Heart left ventricle (tissue), 13 donors: ENCODE measurements at regions not wholly inside any gene's neighbourhood (a gene's known extent, or its start where the extent isn't known, plus 50 kb on each side); places are given as distances from the start of the nearest gene placed in this dataset.

Experiments
- POLR2A ChIP-seq, 2 donors: fragments of 450-650 bp; IDR thresholded peaks; one replicate each; pipeline ENCODE4 v1.6.1; 2017; ENCODE audit warnings: antibody characterized with exemption in 2 of 2, mild to moderate bottlenecking in 2 of 2, moderate library complexity in 2 of 2
- TF ChIP-seq, protein P1 (sequence below), 12 donors: fragments of 200-600 bp; sonication (generic) in 4 of 12; IDR thresholded peaks; one replicate each; pipeline versions ENCODE4 v1.5.0 to v1.8.0; 2018 to 2022; ENCODE audit warnings: antibody characterized with exemption in 12 of 12, mild to moderate bottlenecking in 5 of 12
- donor health status: ischemic (EF 13 %, LVEDD 7.1; RV severe dilation, severe dysfunction).
- donor health status: DM: no; HTN: yes; CAD: no.
- donor health status: DM: no; HTN: no; CAD: no.
- donor health status: ischemic (EF 25% LVEDD 6.9; RV normal size, moderate dysfunction).
- donor health status: ischemic (EF 25% LVEDD 5.7; RV mildly dilated, moderate dysfunction).
- donor health status: ischemic (EF 35%, LVEDD 5.7; RV mildly dilated, moderate dysfunction).
- donor health status: nonischemic (EF 11% LVEDD 7.7; RV severe dilation, severe dysfunction).
- donor health status: DM: yes; HTN: yes; CAD: no.
- donor health status: PGD.
- donor health status: ischemic (EF 29% LVEDD 5.4; RV normal size, mild dysfunction).
- donor health status: nonischemic (EF 23%, LVEDD 6.1; RV moderate dilation, normal function).

DNA sequence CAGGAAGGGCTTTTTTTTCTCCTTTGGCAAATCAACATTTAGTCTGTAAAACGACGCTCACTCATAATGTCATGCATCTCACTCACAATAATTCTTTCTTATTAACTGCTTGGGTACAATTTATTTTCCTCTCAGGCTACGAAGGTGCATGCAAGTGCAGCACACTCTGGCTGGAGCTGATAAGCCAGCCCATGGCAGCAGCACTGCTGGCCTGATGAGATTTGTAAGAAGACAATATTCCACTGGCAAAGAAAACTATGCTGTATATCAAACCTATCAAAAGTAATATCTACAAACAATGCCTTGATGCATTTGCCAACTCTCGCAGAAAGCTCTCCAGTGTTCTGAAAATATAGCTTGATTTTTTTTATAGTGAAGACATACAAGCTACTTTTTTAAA lies 170.0 kb upstream of the PHF14 start:
- TF ChIP-seq, protein P1, sequence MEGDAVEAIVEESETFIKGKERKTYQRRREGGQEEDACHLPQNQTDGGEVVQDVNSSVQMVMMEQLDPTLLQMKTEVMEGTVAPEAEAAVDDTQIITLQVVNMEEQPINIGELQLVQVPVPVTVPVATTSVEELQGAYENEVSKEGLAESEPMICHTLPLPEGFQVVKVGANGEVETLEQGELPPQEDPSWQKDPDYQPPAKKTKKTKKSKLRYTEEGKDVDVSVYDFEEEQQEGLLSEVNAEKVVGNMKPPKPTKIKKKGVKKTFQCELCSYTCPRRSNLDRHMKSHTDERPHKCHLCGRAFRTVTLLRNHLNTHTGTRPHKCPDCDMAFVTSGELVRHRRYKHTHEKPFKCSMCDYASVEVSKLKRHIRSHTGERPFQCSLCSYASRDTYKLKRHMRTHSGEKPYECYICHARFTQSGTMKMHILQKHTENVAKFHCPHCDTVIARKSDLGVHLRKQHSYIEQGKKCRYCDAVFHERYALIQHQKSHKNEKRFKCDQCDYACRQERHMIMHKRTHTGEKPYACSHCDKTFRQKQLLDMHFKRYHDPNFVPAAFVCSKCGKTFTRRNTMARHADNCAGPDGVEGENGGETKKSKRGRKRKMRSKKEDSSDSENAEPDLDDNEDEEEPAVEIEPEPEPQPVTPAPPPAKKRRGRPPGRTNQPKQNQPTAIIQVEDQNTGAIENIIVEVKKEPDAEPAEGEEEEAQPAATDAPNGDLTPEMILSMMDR (IDR thresholded peaks at IDR 0.05), result no peak
- TF ChIP-seq POLR2A (IDR thresholded peaks at IDR 0.05), result no peak
